Muscle layer of duodenum (tissue), 2 donors: ENCODE measurements at regions not wholly inside any gene's neighbourhood (a gene's known extent, or its start where the extent isn't known, plus 50 kb on each side); places are given as distances from the start of the nearest gene placed in this dataset.

Experiments used
- H3K27ac ChIP-seq: one replicate; pipeline ENCODE4 v1.7.0; 2013; ENCODE audit warnings: mild to moderate bottlenecking, low read length
- H3K27me3 ChIP-seq: one replicate; pipeline ENCODE4 v1.7.0; 2013; ENCODE audit warnings: low read depth, mild to moderate bottlenecking, control low read depth, low read length
- H3K36me3 ChIP-seq, 2 donors: one replicate each; pipeline ENCODE4 v1.7.0; 2013; ENCODE audit warnings: low read length in 2 of 2, control low read depth in 1 of 2, mild to moderate bottlenecking in 1 of 2; ENCODE audit not compliant: insufficient read depth in 2 of 2, control insufficient read depth in 1 of 2
- H3K4me1 ChIP-seq, 2 donors: one replicate each; pipeline ENCODE4 v1.7.0; 2013; ENCODE audit warnings: low read length in 2 of 2, mild to moderate bottlenecking in 2 of 2, control low read depth in 1 of 2, moderate library complexity in 1 of 2; ENCODE audit not compliant: insufficient read depth in 2 of 2, control insufficient read depth in 1 of 2
- H3K4me3 ChIP-seq, 2 donors: one replicate each; pipeline ENCODE4 v1.7.0; 2013; ENCODE audit warnings: low read length in 2 of 2, low read depth in 1 of 2, mild to moderate bottlenecking in 1 of 2
- H3K9me3 ChIP-seq, 2 donors: one replicate each; pipeline ENCODE4 v1.7.0; 2013; ENCODE audit warnings: low read length in 2 of 2, control low read depth in 1 of 2, mild to moderate bottlenecking in 1 of 2; ENCODE audit not compliant: control insufficient read depth in 1 of 2
- donor health status: healthy.

GRCh38 chr2:225740086-225740485 lies 340.6 kb downstream of the NYAP2 start:
- Histone ChIP-seq H3K27me3 (no peaks in the 10 kb centered on the region), H3K4me3 (no peak overlapping the region), H3K27ac (no peak overlapping the region), H3K36me3 (no peaks in the 10 kb centered on the region), H3K4me1 (no peaks in the 10 kb centered on the region), H3K9me3 (no peaks in the 10 kb centered on the region)

DNA sequence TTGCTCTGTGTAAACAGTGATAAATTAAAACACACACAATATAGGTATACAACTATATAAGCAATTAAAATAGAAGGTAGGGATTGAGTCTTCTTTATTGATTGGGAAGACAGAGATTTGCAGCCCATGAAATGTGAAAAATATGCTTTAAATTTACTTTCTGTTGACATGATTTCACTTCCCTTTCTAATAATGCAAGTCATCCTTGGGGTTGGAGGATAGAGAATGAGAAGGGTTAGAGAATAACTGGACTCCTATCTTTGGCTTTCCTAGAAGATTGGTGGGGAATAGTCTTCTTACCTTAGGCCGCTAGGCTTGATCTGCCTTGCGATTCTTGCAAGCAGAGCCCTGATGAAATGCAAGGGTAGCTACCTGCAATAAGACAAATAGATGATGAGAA lies 339.8 kb downstream of the NYAP2 start:
- no peaks in the 10 kb centered on the region for H3K9me3 ChIP-seq
- H3K36me3 ChIP-seq: no peaks in the 10 kb centered on the region
- no peaks in the 10 kb centered on the region for H3K27me3 ChIP-seq
- H3K4me1 ChIP-seq: no peaks in the 10 kb centered on the region
- no peak overlapping the region for H3K4me3 ChIP-seq
- no peak overlapping the region for H3K27ac ChIP-seq

- Histone ChIP-seq H3K27me3 (no peaks in the 10 kb centered on the region), H3K4me1 (no peaks in the 10 kb centered on the region), H3K36me3 (no peaks in the 10 kb centered on the region), H3K4me3 (no peak overlapping the region), H3K27ac (no peak overlapping the region), H3K9me3 (no peaks in the 10 kb centered on the region)
These were observed 339.2 kb downstream of the NYAP2 start for GRCh38 chr2:225738735-225739134.

- no peaks in the 10 kb centered on the region for H3K27me3 ChIP-seq
- H3K27ac ChIP-seq: no peak overlapping the region
- H3K36me3 ChIP-seq: no peaks in the 10 kb centered on the region
- H3K9me3 ChIP-seq: no peaks in the 10 kb centered on the region
- H3K4me1 ChIP-seq: no peaks in the 10 kb centered on the region
- H3K4me3 ChIP-seq: no peak overlapping the region
These were observed 338.0 kb downstream of the NYAP2 start for GRCh38 chr2:225737556-225737955.

DNA sequence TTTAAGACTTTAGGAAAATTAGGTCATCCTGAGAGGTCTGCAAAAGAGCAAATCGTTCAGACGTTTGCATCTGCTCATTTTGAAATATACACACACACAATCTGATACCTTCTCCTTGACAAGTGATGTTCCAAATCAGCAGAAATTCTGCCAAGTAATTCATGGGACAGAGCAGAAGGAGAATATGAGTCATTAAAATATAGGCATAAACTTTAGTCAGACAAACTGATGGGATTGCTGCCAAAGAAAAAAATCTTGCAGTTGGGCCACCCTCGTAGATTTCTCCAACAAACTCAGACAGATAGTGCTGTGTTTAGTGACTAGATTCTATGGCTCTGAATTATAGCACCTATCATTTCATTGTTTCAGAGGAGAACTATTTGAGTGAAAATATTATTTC lies 336.3 kb downstream of the NYAP2 start:
- Histone ChIP-seq H3K27ac (no peak overlapping the region), H3K4me3 (no peak overlapping the region), H3K36me3 (no peaks in the 10 kb centered on the region), H3K27me3 (no peaks in the 10 kb centered on the region), H3K9me3 (no peaks in the 10 kb centered on the region), H3K4me1 (no peaks in the 10 kb centered on the region)

- H3K4me3 ChIP-seq: no peak overlapping the region
- no peaks in the 10 kb centered on the region for H3K36me3 ChIP-seq
- no peaks in the 10 kb centered on the region for H3K4me1 ChIP-seq
- H3K27me3 ChIP-seq: no peaks in the 10 kb centered on the region
- H3K9me3 ChIP-seq: no peaks in the 10 kb centered on the region
- no peak overlapping the region for H3K27ac ChIP-seq
These were observed 326.2 kb downstream of the NYAP2 start for GRCh38 chr2:225725726-225726125.
